ENCODE measurements at regions not wholly inside any gene's neighbourhood (a gene's known extent, or its start where the extent isn't known, plus 50 kb on each side); places are given as distances from the start of the nearest gene placed in this dataset.

DNA sequence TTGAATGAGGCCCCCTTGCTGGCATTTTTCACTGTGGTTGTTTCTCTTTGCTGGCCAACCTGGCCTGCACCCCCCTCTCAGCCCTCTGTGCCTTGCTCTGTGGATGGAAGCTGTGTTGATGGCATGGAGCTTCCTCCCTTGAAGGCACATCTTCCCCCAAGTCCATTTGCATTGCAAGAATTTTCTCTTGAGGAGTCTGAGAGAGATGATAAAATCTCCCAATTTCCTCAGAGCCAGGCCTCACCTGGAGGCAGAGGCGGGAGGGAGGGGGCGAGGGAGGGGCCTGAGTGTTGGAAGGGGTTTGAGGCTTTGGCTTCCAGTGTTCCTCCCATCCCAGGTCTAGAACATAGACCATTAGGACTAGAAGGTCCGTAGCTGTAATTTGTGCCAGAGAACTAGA lies 175.1 kb downstream of the SCP2D1 start:
- no peaks in the 10 kb centered on the region for H3K27me3 ChIP-seq (replicated peaks; ENCODE audit: insufficient read depth, low read length)
- no peaks in the 10 kb centered on the region for H3F3A ChIP-seq (ENCODE audit: insufficient read depth, low read length)
- no peak overlapping the region for H3K4me2 ChIP-seq (ENCODE audit: low read depth, low read length)
- H3K9ac ChIP-seq (ENCODE audit: low read length), result no peak overlapping the region
- H2AFZ ChIP-seq (ENCODE audit: low read length), result no peak overlapping the region
- DNase-seq, result no peak
- no peaks in the 10 kb centered on the region for H3K4me1 ChIP-seq (ENCODE audit: low read length)
- no peaks in the 10 kb centered on the region for H3K79me2 ChIP-seq (ENCODE audit: low read length)
- no peak overlapping the region for H3K27ac ChIP-seq (ENCODE audit: low read length)
- TF ChIP-seq EZH2phosphoT487 (IDR thresholded peaks at IDR 0.05; ENCODE audit: low read length) (no peak), EZH2 (optimal IDR thresholded peaks at IDR 0.05; ENCODE audit: low read depth, low read length) (no peak)
- TF ChIP-seq, protein P1, sequence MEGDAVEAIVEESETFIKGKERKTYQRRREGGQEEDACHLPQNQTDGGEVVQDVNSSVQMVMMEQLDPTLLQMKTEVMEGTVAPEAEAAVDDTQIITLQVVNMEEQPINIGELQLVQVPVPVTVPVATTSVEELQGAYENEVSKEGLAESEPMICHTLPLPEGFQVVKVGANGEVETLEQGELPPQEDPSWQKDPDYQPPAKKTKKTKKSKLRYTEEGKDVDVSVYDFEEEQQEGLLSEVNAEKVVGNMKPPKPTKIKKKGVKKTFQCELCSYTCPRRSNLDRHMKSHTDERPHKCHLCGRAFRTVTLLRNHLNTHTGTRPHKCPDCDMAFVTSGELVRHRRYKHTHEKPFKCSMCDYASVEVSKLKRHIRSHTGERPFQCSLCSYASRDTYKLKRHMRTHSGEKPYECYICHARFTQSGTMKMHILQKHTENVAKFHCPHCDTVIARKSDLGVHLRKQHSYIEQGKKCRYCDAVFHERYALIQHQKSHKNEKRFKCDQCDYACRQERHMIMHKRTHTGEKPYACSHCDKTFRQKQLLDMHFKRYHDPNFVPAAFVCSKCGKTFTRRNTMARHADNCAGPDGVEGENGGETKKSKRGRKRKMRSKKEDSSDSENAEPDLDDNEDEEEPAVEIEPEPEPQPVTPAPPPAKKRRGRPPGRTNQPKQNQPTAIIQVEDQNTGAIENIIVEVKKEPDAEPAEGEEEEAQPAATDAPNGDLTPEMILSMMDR (IDR thresholded peaks at IDR 0.05; ENCODE audit: low read length), result no peak
- H3K9me2 ChIP-seq (replicated peaks; ENCODE audit: insufficient read depth, low read length), result no peaks in the 10 kb centered on the region
- H3K36me3 ChIP-seq (replicated peaks; ENCODE audit: insufficient read depth, low read length), result no peaks in the 10 kb centered on the region
- no peaks in the 10 kb centered on the region for H4K20me1 ChIP-seq (ENCODE audit: insufficient read depth, low read length)
- no peak overlapping the region for H3K4me3 ChIP-seq (ENCODE audit: low read length)
- no peaks in the 10 kb centered on the region for H3K9me3 ChIP-seq (replicated peaks; ENCODE audit: insufficient read depth, low read length)

- no peaks in the 10 kb centered on the region for H3K79me2 ChIP-seq (ENCODE audit: low read length)
- H3K4me2 ChIP-seq (ENCODE audit: low read depth, low read length), result no peak overlapping the region
- H2AFZ ChIP-seq (ENCODE audit: low read length), result no peak overlapping the region
- no peaks in the 10 kb centered on the region for H3K9me3 ChIP-seq (replicated peaks; ENCODE audit: insufficient read depth, low read length)
- no peaks in the 10 kb centered on the region for H3K27me3 ChIP-seq (replicated peaks; ENCODE audit: insufficient read depth, low read length)
- no peaks in the 10 kb centered on the region for H3K4me1 ChIP-seq (ENCODE audit: low read length)
- H3K4me3 ChIP-seq (ENCODE audit: low read length), result no peak overlapping the region
- no peaks in the 10 kb centered on the region for H3K9me2 ChIP-seq (replicated peaks; ENCODE audit: insufficient read depth, low read length)
- TF ChIP-seq EZH2 (optimal IDR thresholded peaks at IDR 0.05; ENCODE audit: low read depth, low read length), result no peak
- TF ChIP-seq, protein P1 (IDR thresholded peaks at IDR 0.05; ENCODE audit: low read length), result no peak
- no peak for TF ChIP-seq EZH2phosphoT487 (IDR thresholded peaks at IDR 0.05; ENCODE audit: low read length)
- no peaks in the 10 kb centered on the region for H3K36me3 ChIP-seq (replicated peaks; ENCODE audit: insufficient read depth, low read length)
- H3K27ac ChIP-seq (ENCODE audit: low read length), result no peak overlapping the region
- no peaks in the 10 kb centered on the region for H3F3A ChIP-seq (ENCODE audit: insufficient read depth, low read length)
- H3K9ac ChIP-seq (ENCODE audit: low read length), result no peak overlapping the region
- no peak for DNase-seq
- H4K20me1 ChIP-seq (ENCODE audit: insufficient read depth, low read length), result no peaks in the 10 kb centered on the region
These were observed 176.3 kb downstream of the SCP2D1 start for GRCh38 chr20:18989736-18990474.

GRCh38 chr20:18991012-18991411 lies 177.4 kb downstream of the SCP2D1 start:
- H3K27ac ChIP-seq (ENCODE audit: low read length), result no peak overlapping the region
- H3K79me2 ChIP-seq (ENCODE audit: low read length), result no peaks in the 10 kb centered on the region
- no peaks in the 10 kb centered on the region for H3F3A ChIP-seq (ENCODE audit: insufficient read depth, low read length)
- no peaks in the 10 kb centered on the region for H3K27me3 ChIP-seq (replicated peaks; ENCODE audit: insufficient read depth, low read length)
- H3K36me3 ChIP-seq (replicated peaks; ENCODE audit: insufficient read depth, low read length), result no peaks in the 10 kb centered on the region
- no peaks in the 10 kb centered on the region for H3K9me2 ChIP-seq (replicated peaks; ENCODE audit: insufficient read depth, low read length)
- no peaks in the 10 kb centered on the region for H3K9me3 ChIP-seq (replicated peaks; ENCODE audit: insufficient read depth, low read length)
- TF ChIP-seq EZH2 (optimal IDR thresholded peaks at IDR 0.05; ENCODE audit: low read depth, low read length) (no peak), EZH2phosphoT487 (IDR thresholded peaks at IDR 0.05; ENCODE audit: low read length) (no peak)
- TF ChIP-seq, protein P1 (IDR thresholded peaks at IDR 0.05; ENCODE audit: low read length), result no peak
- no peak for DNase-seq
- H2AFZ ChIP-seq (ENCODE audit: low read length), result no peak overlapping the region
- no peak overlapping the region for H3K4me2 ChIP-seq (ENCODE audit: low read depth, low read length)
- H3K4me3 ChIP-seq (ENCODE audit: low read length), result no peak overlapping the region
- no peak overlapping the region for H3K9ac ChIP-seq (ENCODE audit: low read length)
- H3K4me1 ChIP-seq (ENCODE audit: low read length), result no peaks in the 10 kb centered on the region
- no peaks in the 10 kb centered on the region for H4K20me1 ChIP-seq (ENCODE audit: insufficient read depth, low read length)

Data from MM.1S (cell line).